T-helper 1 cell treated with Interleukin-12 subunit alpha and Interleukin-12 subunit beta and Interleukin-4 antibody, amounts not matched to agents 30 μg/mL and 1 μg/mL, for 36 hours (primary cell): ENCODE measurements at regions not wholly inside any gene's neighbourhood (a gene's known extent, or its start where the extent isn't known, plus 50 kb on each side); places are given as distances from the start of the nearest gene placed in this dataset.

Source experiments
- H3K27ac Mint-ChIP-seq: one replicate; pipeline ENCODE4 v1.8.0; 2021; ENCODE audit warnings: mild to moderate bottlenecking, mixed read lengths
- H3K27me3 Mint-ChIP-seq: one replicate; pipeline ENCODE4 v1.8.0; 2021; ENCODE audit warnings: low read depth, mixed read lengths
- H3K36me3 Mint-ChIP-seq: one replicate; pipeline ENCODE4 v1.8.0; 2021; ENCODE audit warnings: low read depth, mixed read lengths
- H3K4me1 Mint-ChIP-seq: one replicate; pipeline ENCODE4 v1.8.0; 2021; ENCODE audit warnings: low read depth, mixed read lengths
- H3K4me3 Mint-ChIP-seq: one replicate; pipeline ENCODE4 v1.8.0; 2021; ENCODE audit warnings: mild to moderate bottlenecking, moderate library complexity, mixed read lengths
- H3K9me3 Mint-ChIP-seq: one replicate; pipeline ENCODE4 v1.8.0; 2021; ENCODE audit warnings: mixed read lengths

DNA sequence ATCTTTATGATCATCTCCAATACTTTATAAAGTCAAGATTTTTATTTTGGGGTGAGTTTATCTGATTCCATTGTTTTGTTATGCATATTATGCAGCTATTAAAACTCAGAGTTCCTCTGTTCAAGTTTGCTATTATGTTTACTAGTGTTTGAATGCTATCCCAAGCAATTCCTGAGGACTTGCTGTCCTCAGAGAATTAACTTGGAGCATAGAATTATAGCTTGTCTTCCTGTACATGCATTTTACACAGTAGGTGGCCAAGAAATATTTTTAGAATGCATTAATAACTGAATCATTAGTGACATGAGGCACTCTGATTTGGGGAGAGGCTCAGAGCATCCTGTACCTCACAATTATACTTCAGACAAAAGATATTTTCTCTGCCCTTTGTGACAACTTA lies 195.6 kb upstream of the MIR17HG start:
- Mint-ChIP-seq H3K4me1 (no peaks in the 10 kb centered on the region), H3K36me3 (no peaks in the 10 kb centered on the region), H3K4me3 (no peak overlapping the region), H3K27ac (no peak overlapping the region), H3K9me3 (no peaks in the 10 kb centered on the region), H3K27me3 (peaks cover 5% of the 10 kb centered on the region)

DNA sequence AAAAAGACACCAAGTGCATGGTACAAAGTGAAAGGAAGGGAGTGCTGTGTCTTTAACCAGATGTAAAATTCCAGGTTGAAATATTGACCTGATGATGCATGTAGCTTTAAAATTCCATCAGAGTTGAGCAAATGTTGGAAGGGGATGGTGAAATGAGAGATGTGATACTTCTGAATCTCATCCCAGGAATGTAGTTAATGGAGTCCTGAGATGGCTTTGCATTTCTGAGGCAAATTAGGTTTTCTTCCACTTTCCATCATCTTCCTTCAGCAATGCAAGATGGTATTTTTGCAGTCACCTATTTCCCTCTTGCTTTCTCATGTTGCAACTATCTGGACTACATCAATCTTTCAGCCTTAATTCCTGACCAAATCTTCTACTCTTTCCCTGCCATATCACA lies 194.1 kb upstream of the MIR17HG start:
- Mint-ChIP-seq H3K27me3 (peaks cover 13% of the 10 kb centered on the region), H3K36me3 (no peaks in the 10 kb centered on the region), H3K9me3 (no peaks in the 10 kb centered on the region), H3K4me1 (no peaks in the 10 kb centered on the region), H3K4me3 (no peak overlapping the region), H3K27ac (no peak overlapping the region)

DNA sequence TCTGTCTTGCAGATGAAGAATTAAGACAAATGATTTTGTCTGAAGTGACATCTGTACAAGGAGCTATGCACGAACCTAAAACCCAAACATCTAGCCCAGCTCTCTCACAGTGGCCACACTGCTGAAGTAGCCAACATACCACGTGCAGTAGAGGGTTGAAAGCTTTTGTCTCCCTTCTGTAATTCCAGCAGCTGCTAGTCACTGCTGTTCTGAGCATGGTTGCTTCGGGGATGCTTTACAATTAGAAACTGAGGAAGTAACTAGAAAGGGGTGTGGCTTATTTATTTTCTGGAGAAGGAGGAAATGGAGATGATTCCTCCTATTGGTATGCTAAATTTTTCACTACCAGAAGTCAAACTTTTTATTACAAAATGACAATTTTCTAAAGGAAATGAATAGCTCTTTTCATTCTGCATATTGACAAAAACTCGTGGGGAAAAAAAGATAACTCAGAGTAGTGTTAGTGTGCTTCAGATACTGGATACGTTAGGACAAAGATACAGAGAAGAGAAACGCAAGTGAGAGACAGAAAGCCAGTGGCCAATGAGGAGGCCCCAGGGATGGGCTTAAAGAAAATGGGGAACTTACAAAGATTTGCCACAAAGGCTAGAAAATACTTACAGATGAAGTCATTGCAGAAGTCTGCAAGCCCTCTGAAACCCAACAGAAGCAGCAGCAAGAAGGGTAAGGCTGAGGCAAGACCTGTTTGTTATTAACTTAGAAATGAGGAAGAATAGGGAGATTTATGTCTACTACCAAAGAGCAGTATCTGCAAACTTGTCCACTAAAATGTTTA lies 192.7 kb upstream of the MIR17HG start:
- no peak overlapping the region for H3K27ac Mint-ChIP-seq
- H3K9me3 Mint-ChIP-seq = no peaks in the 10 kb centered on the region
- H3K4me3 Mint-ChIP-seq = no peak overlapping the region
- no peaks in the 10 kb centered on the region for H3K4me1 Mint-ChIP-seq
- H3K36me3 Mint-ChIP-seq = no peaks in the 10 kb centered on the region
- H3K27me3 Mint-ChIP-seq = peaks cover 19% of the 10 kb centered on the region

DNA sequence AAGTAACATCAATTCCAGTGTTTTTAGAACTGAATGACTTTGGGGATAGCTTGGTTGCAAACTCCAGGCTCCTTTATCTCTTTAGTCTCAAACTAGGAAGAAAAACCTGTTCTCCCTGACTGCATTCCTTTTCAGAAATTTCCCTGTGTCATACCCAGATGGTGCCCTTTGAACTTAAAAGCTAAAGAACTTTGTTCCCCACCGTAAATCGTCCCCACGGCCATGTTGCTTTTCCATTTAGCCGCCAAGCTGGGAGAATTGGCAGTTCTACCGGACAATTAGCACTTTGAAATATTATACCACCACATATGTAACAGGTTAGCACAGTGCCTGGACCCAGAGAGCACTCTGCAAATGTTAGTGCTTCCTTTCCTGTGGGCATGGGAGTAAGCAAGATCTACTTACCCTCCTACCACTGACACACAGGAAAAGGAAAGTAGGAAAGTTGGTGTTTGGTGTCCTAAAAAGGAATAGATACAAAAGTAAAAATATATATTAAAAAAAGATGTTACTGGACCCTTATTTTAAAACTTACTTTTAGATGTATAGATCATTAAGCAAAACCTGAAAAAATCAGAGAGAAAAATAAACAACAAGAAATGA lies 191.9 kb upstream of the MIR17HG start:
- Mint-ChIP-seq H3K27me3 (peaks cover 20% of the 10 kb centered on the region), H3K27ac (no peak overlapping the region), H3K36me3 (no peaks in the 10 kb centered on the region), H3K4me3 (no peak overlapping the region), H3K9me3 (no peaks in the 10 kb centered on the region), H3K4me1 (no peaks in the 10 kb centered on the region)

DNA sequence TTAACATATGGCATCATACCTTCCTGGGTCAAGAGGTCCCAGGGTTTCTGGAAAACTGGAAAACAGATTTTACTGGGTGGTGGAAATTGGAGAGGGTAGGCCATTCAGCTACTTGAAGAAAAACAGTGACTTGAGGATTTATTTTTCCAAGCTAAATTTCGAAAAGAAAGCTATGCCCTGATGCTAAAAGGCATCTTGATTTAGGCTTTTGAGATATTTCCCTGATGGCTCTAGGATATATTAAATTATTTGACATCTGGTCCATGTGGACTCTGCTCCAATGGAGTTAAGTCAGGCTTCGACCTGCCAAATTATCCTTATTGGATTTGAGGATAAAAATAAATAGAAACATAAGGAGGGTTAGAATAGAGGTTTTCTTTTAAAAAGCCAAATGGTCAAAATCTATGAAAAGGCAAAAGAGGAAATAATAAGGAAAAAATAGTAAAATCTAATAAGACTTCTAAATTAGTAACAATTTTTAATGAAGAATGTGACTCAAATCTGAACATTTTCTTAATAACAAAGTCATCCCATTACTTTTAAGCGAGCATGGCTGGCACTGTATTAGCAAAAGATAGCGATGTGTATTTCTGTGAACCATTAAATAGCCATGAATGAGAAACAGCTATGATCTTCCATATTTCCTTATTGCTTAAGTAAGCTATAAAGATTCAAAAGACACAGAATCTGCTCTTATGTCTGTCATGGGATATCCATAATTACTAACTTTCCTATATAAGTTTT lies 190.0 kb upstream of the MIR17HG start:
- Mint-ChIP-seq H3K27ac (no peak overlapping the region), H3K9me3 (no peaks in the 10 kb centered on the region), H3K4me1 (no peaks in the 10 kb centered on the region), H3K27me3 (peaks cover 20% of the 10 kb centered on the region), H3K4me3 (no peak overlapping the region), H3K36me3 (no peaks in the 10 kb centered on the region)

DNA sequence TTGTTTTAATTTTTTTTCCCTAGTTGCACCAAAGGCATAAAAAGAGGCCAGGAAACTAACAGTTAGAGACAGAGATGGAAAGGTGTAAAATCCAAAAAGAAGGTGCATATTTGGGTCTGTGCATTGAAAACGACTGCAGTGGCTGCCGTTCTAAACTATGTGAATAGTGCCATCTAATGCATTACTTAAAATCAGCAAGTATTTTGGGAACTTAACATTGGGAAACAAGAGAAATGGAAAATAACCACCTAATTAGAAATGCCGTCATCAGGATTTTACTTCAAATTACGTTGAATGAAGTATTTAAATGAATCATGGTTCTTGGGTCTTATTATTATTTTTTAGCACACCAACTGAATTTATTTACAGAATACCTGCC lies 189.5 kb upstream of the MIR17HG start:
- Mint-ChIP-seq H3K4me3 (no peak overlapping the region), H3K9me3 (no peaks in the 10 kb centered on the region), H3K36me3 (no peaks in the 10 kb centered on the region), H3K27ac (no peak overlapping the region), H3K4me1 (no peaks in the 10 kb centered on the region), H3K27me3 (peaks cover 20% of the 10 kb centered on the region)

DNA sequence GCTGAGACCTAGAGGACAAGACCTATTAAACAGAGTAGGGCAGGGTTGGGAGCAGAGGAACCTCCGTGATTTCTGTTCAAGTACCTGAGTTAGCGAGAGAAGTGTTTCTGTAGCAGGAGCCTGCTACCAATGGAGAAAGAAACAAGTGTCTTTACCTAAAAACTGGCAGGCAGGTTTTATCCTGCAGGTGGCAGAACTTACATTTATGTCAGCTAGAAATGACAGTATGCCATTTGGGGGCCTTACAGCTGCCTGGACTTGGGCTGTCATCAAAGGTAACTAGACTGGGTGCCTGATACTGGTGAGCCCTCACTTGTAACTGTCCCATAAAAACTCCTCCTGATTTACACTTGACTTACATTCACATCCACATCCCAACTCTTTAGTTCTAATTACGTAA lies 185.3 kb upstream of the MIR17HG start:
- H3K9me3 Mint-ChIP-seq = no peaks in the 10 kb centered on the region
- no peaks in the 10 kb centered on the region for H3K36me3 Mint-ChIP-seq
- H3K27me3 Mint-ChIP-seq = peaks cover 15% of the 10 kb centered on the region
- H3K4me1 Mint-ChIP-seq = no peaks in the 10 kb centered on the region
- H3K4me3 Mint-ChIP-seq = no peak overlapping the region
- H3K27ac Mint-ChIP-seq = no peak overlapping the region

DNA sequence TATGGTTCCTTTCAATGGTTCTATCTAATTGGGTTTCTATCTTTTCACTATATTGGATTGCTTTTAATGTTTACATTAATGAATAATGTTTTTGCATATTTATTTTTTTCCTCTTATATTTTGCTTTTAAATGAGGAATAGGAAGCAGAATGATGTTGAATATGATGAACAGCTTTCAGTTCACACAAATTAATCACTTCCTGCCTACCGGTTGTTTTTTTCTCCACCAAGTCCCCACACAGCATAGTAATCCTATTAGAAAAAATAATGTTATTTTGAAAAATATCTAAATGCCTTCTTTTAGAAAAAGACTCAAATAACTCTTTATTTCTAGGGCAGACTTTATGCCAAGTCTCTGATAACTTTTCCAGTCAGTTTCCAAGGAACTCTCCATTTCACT lies 184.9 kb upstream of the MIR17HG start:
- Mint-ChIP-seq H3K36me3 (no peaks in the 10 kb centered on the region), H3K4me3 (no peak overlapping the region), H3K27ac (no peak overlapping the region)

DNA sequence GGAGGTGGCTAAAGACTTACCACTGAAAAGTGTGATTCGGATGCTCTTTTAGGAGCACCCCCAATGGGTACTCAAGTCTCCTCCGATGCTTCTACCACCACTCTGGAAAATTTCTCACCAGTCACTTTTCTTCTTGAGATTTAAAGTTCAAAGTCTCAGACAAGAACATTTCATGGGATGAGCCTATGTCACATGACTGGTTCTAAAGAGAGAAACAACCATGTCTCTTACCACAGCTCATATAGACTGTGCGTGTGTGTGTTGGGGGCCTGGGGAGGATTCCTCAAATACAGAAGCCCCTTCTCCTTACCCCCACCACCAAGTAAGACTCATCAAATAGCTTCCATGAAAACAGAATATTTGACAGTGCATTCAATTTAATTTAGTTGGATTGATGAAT lies 181.7 kb upstream of the MIR17HG start:
- Mint-ChIP-seq H3K9me3 (no peaks in the 10 kb centered on the region), H3K4me3 (no peak overlapping the region), H3K27ac (no peak overlapping the region), H3K4me1 (no peaks in the 10 kb centered on the region), H3K27me3 (no peaks in the 10 kb centered on the region), H3K36me3 (no peaks in the 10 kb centered on the region)

More for the DNA sequence above, 184.9 kb upstream of the MIR17HG start:
- Mint-ChIP-seq H3K9me3 (no peaks in the 10 kb centered on the region), H3K27me3 (peaks cover 11% of the 10 kb centered on the region), H3K4me1 (no peaks in the 10 kb centered on the region)

DNA sequence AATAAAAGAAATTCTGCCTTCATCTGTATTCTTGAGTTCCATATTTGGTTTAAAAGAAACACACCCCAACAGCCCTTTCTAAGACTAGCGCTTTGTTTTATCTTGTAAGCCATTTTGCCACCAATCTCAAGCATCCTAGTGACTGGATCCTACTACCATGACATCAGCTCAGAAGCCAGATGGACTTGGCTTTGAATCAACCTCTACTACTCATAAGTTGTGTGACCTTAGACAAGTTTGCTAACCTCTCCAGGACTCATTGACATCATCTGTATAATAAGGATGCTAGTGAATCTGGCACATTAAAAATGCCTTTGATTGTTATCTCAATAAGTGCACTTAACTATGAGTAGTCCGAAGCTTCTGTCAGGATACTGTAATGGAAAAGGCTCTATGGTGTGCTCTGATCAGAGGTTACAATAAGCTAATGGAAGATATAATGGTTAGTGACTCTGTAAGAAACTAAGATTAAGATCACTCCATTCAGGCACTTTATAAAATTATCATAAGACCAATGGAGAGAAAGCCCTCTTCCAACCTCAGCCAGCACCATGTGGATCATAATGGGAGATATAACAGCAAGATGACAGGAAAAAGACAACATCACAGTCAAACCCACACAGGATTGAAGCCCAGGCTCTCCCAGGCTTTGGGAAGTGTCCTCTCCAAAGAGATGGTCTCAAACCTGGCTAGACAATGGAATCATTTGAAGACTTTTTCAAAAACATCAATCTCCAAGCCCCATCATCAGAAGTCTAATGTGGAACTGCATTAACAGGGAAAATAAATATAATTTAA lies 180.6 kb upstream of the MIR17HG start:
- H3K27me3 Mint-ChIP-seq = no peaks in the 10 kb centered on the region
- H3K36me3 Mint-ChIP-seq = no peaks in the 10 kb centered on the region
- H3K9me3 Mint-ChIP-seq = no peaks in the 10 kb centered on the region
- H3K4me1 Mint-ChIP-seq = no peaks in the 10 kb centered on the region
- H3K4me3 Mint-ChIP-seq = no peak overlapping the region
- H3K27ac Mint-ChIP-seq = no peak overlapping the region

DNA sequence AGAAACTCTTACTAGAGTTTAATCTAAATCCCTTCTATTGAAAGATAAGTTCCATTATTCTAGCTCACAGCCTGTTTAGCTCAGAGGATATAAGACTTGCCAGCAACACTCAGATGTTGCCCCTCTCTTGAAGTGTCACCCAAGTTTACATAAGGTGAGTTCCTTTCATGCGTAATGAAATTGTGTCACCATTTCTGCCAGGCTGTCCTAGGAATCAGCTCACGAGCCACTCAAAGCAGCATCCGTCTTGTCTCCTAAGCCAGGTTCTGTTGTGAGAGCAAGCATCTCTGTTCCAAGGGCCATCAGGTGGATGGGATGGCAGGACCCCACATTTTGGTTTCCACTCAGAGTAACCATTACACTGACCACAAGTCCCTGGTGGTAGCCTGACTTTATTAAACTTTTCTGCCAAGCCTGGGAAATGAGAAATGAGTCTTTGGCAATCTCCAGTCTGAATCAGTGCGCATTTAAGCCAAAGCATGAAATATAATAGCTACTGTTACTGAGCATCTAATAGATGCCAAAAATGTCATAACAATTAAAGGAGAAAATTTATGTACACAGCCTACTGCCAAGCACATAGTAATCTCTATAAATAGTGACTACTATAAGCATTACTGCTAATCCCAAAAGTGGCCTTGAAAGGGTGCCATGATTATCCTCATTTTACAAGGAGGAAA lies 179.6 kb upstream of the MIR17HG start:
- Mint-ChIP-seq H3K36me3 (no peaks in the 10 kb centered on the region), H3K27ac (no peak overlapping the region), H3K27me3 (no peaks in the 10 kb centered on the region), H3K4me3 (no peak overlapping the region), H3K4me1 (no peaks in the 10 kb centered on the region), H3K9me3 (no peaks in the 10 kb centered on the region)

DNA sequence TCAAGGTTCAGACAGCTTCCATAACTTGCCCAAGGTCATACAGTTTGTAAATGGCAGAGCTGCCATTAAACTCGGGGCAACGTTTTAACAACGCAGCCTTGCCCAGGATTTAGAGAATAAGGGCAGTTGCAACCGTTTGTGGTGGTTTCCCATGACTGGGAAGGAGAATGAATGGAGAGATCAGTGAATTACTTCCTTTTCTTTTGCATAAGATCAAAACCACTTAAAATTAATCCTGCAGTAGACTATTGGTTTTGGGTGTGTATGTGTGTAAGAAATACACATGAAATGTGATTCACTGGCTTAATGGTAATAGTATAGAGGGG lies 179.1 kb upstream of the MIR17HG start:
- Mint-ChIP-seq H3K9me3 (no peaks in the 10 kb centered on the region), H3K36me3 (no peaks in the 10 kb centered on the region), H3K4me1 (no peaks in the 10 kb centered on the region), H3K27me3 (no peaks in the 10 kb centered on the region), H3K4me3 (no peak overlapping the region), H3K27ac (no peak overlapping the region)

DNA sequence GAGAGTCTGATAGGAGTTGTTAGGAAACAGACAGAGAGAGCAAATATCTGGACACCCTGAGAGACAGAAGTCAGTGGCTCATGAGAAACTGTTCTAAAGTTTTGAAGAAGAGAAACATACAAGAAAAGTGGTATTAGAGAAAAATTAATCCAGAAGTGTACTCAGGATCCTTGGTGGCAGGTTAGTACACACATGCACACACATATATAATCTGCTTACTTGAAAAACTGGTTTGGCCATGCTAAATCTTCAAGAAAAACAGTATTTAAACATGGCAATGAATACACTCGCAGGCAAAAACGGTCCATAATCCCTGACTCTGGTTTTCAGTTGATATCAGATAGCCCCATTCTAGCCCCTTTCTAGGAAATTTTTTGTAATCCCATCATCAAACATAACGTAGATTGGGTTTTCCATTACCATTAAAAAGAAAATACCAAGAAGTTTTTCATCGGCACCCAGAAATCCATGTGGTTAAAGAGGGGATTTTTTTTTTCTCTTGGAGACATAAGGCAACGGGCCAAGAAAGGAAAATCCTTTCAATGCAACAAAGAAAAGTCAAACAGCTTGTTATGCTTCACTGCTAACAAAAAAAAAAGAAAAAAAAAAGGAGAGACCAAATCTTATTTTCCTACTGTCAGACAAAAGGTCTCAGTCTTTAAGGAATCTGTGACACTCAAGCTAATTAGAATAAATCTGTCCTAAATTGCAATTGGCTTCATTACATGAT lies 178.0 kb upstream of the MIR17HG start:
- Mint-ChIP-seq H3K27me3 (no peaks in the 10 kb centered on the region), H3K27ac (no peak overlapping the region), H3K4me3 (no peak overlapping the region), H3K4me1 (no peaks in the 10 kb centered on the region), H3K9me3 (no peaks in the 10 kb centered on the region), H3K36me3 (no peaks in the 10 kb centered on the region)

DNA sequence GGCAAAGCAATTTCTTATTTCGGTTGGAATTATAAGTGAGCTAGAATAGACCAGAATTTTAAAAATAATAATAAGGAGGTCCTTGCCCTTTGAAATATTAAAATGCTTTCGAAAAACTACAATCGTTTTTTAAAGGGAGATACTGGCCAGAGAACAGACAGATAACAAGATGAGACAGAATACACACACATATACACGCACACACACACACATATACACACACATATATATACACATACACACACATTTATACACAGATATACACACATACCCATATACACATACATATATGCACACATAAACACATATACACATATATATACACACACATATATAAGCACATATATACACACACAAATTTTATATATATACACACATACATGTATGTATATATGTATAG lies 175.3 kb upstream of the MIR17HG start:
- no peak overlapping the region for H3K4me3 Mint-ChIP-seq
- H3K36me3 Mint-ChIP-seq = no peaks in the 10 kb centered on the region
- no peak overlapping the region for H3K27ac Mint-ChIP-seq
- H3K27me3 Mint-ChIP-seq = peaks cover 5% of the 10 kb centered on the region
- H3K9me3 Mint-ChIP-seq = no peaks in the 10 kb centered on the region
- no peaks in the 10 kb centered on the region for H3K4me1 Mint-ChIP-seq
